IPS-18c (cell line): ENCODE measurements at regions not wholly inside any gene's neighbourhood (a gene's known extent, or its start where the extent isn't known, plus 50 kb on each side); places are given as distances from the start of the nearest gene placed in this dataset.
"Not testable (repeated sequence)": the region's sequence is repeated elsewhere in the genome, so short reads cannot be mapped to it uniquely, and the experiment has no call there.

Experiments used
- H3K4me3 ChIP-seq: 2 replicates; pipeline ENCODE4 v1.7.0; 2013; ENCODE audit warnings: low read depth, mild to moderate bottlenecking, low read length, moderate library complexity; ENCODE audit not compliant: insufficient read depth
- H3K9me3 ChIP-seq: one replicate; pipeline ENCODE4 v1.6.1; 2013; ENCODE audit warnings: mild to moderate bottlenecking, low read length, moderate library complexity; ENCODE audit not compliant: control insufficient read depth, insufficient read depth

DNA sequence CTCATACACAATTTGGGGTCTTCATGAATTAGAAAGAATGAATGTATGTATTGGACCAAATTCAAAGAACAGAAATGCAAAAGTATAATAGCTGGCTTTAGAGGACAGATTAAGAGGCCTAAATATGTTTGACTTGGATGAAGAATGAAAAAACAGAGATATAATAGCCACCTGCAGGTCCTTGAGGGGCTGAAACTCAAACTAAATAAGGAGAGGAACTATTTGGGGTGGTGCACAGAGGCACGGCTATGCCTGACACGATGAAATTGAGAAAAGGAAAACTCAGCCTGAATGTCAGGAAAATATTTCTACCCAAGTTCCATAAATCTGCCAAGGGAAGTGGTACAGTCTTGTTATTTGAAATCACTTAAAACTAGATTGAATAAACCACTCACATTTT is 222.9 kb upstream of the DDHD1 start:
- Histone ChIP-seq H3K4me3 (no peak overlapping the region), H3K9me3 (peaks cover 2% of the 10 kb centered on the region)

DNA sequence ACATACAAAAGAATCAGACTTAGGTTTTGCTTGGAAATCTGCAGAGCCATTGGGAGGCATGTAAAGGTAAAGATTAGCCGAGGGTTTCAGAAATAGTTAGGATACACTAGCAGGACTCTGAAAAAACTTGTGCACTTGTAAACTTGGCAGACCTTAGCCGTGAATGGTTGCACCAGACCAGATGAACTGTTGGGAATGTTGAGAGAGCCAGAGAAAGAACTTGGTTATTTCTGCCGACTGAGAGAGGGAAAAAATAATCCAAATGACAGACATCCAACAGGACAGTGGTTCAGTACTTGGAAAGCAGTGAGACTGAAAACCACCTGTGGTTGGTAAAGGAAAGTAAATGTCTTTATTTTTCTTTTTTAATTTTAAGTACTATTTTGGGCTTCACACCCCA is 222.5 kb upstream of the DDHD1 start:
- H3K9me3 ChIP-seq: peaks cover 2% of the 10 kb centered on the region
- H3K4me3 ChIP-seq: no peak overlapping the region

DNA sequence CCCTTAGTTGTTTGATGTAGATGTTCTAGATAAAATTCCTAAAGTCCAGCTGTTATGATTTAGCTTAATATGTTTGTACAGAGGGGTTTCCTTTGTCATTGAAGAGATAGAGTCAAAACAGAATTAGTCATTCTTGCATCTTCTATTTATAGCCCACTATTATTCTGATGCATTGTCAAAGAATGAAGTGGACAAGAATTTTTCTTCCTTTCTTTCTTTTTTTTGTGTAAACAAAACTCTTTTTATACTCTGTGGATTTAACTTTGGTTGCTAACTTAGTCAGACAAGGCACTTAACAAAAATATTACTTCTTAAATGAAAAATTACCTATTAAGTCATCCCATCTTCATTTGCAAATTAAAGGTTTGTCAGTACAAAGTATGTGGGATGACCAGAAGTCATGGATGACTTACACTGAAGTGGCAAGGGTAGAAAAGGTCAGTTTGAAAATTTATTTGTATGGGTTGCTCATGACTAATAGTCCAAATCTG is 215.6 kb upstream of the DDHD1 start:
- H3K9me3 ChIP-seq: peaks cover 6% of the 10 kb centered on the region
- H3K4me3 ChIP-seq: no peak overlapping the region

- H3K9me3 ChIP-seq: peaks cover 6% of the 10 kb centered on the region
- H3K4me3 ChIP-seq: no peak overlapping the region
These were observed 214.9 kb upstream of the DDHD1 start for GRCh38 chr14:53368066-53368465.

- Histone ChIP-seq H3K9me3 (peaks cover 6% of the 10 kb centered on the region), H3K4me3 (no peak overlapping the region)
These were observed 214.5 kb upstream of the DDHD1 start for GRCh38 chr14:53367644-53368026.

GRCh38 chr14:53365486-53366130 is 212.5 kb upstream of the DDHD1 start:
- H3K9me3 ChIP-seq: peaks cover 4% of the 10 kb centered on the region
- no peak overlapping the region for H3K4me3 ChIP-seq

DNA sequence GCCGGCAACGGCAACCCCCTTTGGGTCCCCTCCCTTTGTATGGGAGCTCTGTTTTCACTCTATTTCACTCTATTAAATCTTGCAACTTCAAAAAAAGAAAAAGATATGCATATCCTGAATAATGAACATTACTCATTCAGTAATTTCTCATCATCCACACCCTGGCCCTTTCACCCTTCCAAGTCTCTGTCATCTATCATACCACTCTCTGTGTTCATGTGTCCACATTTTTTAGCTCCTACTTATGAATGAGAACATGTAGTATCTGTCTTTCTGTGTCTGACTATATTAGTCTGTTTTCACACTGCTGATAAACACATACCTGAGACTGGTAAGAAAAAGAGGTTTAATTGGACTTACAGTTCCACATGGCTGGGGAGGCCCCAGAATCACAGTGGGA is 209.8 kb upstream of the DDHD1 start:
- not testable (repeated sequence) for H3K9me3 ChIP-seq, H3K4me3 ChIP-seq

DNA sequence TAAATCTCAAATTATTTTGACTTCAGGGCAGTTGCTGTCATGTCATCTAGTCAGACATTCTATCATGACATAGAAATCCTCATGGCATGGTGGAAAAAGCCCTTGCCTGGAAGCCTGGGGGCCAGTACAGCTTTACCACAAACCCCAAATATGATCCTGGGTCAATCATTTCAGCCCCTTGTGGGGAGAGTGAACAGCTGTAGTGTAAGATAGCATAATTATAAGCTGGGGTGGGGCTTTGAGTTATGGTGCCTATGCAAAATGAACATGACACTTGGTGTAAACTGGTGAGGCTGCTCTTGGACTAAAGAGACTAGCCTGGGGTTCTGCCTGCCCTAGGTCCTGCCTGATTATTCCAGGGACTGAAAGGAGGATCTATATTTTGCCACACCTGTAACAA is 207.7 kb upstream of the DDHD1 start:
- H3K9me3 ChIP-seq: peaks cover 4% of the 10 kb centered on the region

DNA sequence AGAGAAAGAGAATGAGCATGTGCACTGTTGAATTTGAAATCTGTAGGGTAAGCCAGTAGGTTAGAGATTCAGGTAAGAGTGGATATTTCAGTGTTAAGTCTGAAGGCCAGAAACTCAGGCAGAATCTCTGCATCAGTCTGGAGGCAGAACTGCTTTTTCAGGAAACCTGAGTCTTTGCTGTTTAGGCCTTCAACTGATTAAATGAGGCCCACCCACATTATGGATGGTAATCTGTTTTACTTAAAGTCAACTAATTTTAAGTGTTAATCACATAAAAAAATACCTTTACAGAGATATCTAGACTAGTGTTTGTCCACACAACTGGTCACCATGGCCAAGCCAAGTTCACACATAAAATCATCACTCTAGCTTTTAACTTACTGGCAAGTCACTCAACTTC is 205.0 kb upstream of the DDHD1 start:
- Histone ChIP-seq H3K4me3 (no peak overlapping the region), H3K9me3 (no peaks in the 10 kb centered on the region)

More for the DNA sequence above, 207.7 kb upstream of the DDHD1 start:
- no peak overlapping the region for H3K4me3 ChIP-seq

GRCh38 chr14:53356361-53357150 is 203.4 kb upstream of the DDHD1 start:
- H3K9me3 ChIP-seq: no peaks in the 10 kb centered on the region
- H3K4me3 ChIP-seq: no peak overlapping the region

DNA sequence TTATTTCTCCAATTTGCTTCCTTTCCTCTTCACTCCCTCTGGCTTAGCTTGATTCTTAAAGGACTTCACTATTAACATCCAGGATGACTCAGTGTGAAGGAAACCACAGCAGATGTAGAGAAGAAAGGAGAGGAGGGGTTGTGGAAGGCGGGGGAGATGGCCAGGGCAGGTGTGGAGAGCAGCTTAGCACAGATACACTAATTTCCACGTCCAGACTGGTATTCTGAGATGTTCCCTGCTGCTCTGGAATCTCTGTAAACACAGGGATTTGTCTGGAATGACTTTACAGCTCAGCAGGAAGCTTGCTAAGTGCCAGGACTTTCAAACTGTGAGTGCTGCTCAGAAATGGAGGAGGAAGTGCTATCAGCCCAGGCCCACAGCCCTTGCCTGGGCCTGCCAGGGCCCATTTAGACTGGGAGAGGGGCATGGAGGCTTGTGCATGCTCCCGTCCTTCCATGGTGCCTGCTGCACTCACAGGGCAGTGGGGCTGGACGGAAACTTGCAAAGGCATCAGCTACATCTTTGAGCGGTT is 202.5 kb upstream of the DDHD1 start:
- no peak overlapping the region for H3K4me3 ChIP-seq
- H3K9me3 ChIP-seq: no peaks in the 10 kb centered on the region

DNA sequence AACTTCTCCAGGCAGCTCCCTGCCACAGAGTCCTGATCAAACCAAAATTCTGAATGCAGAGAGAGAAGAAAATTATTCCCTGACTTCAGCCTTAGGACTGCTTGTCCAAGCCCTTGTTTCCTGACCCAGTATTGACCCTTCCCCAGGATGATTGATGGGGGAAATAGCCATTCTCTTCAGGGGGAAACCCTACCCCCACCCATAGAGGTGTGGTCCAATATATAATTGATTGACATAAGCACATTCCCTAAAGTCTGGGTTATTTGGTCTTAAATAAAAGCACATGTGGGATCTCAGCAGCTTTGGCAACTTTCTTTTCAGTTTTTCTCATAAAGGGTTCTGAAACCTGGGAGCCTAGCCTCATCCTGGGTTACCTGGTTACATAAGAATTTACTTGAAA is 201.2 kb upstream of the DDHD1 start:
- Histone ChIP-seq H3K4me3 (no peak overlapping the region), H3K9me3 (no peaks in the 10 kb centered on the region)

DNA sequence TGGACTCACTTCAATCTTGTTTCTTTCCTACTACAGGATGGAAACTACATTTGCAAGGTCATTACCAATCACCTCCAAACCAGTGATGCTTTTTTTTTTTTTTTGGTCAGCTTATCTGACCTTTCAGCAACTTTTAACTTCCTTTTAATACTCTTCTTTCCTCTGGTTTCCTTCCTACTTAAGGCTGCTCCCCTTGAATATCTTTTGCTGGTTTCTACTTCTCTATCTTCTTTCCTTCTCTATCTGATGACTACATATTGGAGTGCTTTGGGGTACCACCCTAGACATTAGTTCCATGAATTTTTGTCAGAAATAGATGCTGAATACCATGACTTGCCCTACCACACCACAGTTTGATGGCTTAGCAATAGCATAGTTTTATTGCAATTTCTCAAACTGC is 197.7 kb upstream of the DDHD1 start:
- H3K9me3 ChIP-seq: no peaks in the 10 kb centered on the region
- no peak overlapping the region for H3K4me3 ChIP-seq

GRCh38 chr14:53350429-53350828 is 197.3 kb upstream of the DDHD1 start:
- H3K4me3 ChIP-seq: no peak overlapping the region
- no peaks in the 10 kb centered on the region for H3K9me3 ChIP-seq

DNA sequence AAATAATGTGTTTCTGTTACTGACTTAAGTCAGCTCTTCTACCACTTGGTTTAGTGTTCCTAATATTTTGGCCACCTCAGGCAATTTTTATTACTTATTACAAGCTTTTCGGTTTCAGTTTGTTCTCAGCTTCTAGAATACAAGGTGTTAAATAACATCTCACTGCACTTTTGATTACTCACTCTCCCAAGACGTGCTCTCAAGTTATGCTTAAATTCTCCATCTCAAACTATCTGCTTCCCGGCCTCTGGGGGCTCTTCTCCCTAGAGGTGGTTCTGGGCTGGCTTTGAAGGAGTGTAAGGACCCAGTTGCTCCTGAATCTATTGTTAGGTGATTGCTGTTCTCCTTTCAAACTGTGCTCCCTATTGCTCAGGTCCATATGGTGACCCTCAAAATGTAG is 193.9 kb upstream of the DDHD1 start:
- H3K4me3 ChIP-seq: no peak overlapping the region
- no peaks in the 10 kb centered on the region for H3K9me3 ChIP-seq

DNA sequence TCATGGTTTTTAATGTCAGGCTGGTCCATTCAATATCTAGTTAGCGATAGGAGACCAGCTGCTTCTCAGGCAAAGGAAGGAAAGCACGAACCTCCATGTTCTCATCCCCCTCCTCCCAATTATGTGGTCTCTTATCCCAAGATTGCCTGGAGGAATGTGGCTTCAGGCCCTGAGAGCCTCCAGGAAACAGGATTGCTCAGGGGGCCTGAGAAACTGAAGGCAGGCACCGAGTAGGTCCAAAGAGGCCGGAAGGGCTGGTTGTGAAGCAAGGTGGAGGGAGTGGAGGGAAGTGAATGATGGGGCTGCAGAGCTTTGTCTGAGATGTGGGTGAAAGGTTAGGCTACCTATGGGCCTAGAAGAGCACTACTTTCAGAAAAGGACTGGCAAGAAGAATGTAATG is 188.2 kb upstream of the DDHD1 start:
- no peaks in the 10 kb centered on the region for H3K9me3 ChIP-seq

DNA sequence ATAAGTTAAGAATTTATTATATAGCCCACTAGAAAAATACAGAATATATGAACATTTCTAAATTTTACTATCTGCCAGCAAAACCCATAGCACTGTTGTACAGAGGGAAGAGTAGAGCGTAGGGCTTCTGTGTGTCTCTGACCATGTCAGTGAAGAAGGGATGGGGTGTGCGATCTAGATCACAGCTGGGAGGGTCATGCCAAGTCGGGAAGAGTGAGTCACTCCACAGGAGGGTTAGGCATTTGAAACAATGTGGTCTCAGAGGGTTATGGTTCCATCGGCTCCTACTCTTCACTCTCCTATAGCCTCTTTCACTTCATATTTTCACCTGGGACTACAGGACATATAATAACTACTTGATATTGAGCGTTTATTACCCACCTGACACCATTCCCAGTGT is 185.1 kb upstream of the DDHD1 start:
- H3K4me3 ChIP-seq: no peak overlapping the region
- no peaks in the 10 kb centered on the region for H3K9me3 ChIP-seq

More for the DNA sequence above, 188.2 kb upstream of the DDHD1 start:
- H3K4me3 ChIP-seq: no peak overlapping the region

- no peaks in the 10 kb centered on the region for H3K9me3 ChIP-seq
- H3K4me3 ChIP-seq: no peak overlapping the region
These were observed 183.6 kb upstream of the DDHD1 start for GRCh38 chr14:53336729-53337128.
